Mesenteric fat pad (tissue), 1 donor: ENCODE measurements at regions not wholly inside any gene's neighbourhood (a gene's known extent, or its start where the extent isn't known, plus 50 kb on each side); places are given as distances from the start of the nearest gene placed in this dataset.

Source experiments
- DNase-seq: peaks from one replicate; pipeline ENCODE4 v3.0.0-alpha.2; 2020; ENCODE audit warnings: low spot score
- donor health status: DM: yes; HTN: yes; CAD: no.

GRCh38 chr17:79473876-79474440 is 136.9 kb downstream of the RBFOX3 start:
- no peak for DNase-seq

- DNase-seq = no peak
Measured at GRCh38 chr17:79473111-79473875, 137.6 kb downstream of the RBFOX3 start.

DNA sequence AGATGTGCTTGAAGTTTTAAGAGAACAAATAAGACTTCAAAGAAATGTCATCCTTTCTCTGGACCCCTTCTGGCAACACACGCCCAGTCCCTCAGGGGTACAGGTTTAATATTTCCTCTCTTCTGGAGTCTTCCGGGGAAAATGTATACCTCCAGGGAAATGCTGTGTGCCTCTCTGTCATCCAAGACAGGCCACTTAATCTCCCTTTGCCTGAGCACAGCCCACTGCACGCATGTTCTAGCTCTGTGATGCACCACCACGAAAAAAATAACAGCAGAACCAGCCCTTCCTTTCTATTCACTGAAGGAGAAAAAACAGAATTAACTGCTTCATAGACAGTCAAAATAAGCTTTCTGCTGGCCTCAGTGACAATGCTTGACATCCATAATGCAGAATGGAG is 140.1 kb downstream of the RBFOX3 start:
- DNase-seq = no peak

DNA sequence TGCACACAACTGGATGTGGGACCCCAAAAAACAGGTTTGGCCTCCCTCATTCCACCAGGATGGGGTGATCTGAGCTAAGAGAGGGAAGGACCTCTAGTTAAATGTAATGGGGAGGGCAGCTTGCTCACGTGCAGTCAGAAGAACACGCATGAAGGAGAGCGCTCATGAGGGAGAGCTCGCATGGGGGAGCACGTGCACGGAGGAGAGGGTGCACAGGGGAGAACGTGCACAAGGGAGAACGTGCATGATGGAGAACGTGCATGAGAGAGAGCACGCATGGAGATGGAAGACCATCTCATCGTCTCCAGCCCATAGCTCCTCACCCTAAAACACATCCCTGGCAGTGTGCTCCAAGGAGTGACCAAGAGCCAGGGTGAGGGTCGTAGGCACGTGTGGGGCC is 141.2 kb downstream of the RBFOX3 start:
- DNase-seq = no peak

- no peak for DNase-seq
Measured at GRCh38 chr17:79468183-79468944, 142.5 kb downstream of the RBFOX3 start.

DNA sequence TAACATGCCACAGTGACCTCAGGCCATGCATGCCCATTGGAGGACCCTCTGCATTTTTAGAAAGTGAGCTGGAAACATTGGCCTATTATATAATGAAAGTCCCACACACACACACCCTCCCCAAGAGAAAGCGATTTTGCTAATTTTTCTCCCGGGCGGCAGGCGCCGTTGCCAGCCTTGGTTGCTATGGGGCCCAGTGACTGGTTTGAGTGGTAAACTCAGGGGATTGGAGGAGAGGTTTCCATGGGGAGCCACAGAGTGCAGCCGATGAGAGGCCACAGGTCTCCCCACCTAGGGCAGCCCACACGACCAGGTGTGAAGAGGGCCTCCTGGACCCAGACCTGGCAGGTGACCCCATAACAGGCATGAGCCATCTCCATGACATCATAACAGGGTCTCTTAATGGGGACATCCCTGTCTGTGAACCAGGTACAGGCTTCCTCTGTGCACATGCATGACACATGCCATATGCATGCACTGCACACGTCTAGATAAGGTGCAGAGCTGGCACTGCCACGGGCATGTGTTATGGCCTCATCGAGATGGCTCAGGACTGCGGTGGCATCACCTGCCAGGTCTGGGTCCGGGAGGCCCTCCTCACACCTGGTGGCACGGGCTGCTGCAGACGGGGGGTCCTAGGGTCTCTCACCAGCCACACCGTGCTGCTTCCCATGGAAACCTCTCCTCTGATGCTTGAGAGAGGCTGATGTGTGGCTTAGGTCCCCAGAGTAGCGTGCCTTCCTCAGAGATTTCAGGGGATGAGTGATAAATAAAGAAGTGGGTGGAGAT is 144.1 kb downstream of the RBFOX3 start:
- no peak for DNase-seq

DNA sequence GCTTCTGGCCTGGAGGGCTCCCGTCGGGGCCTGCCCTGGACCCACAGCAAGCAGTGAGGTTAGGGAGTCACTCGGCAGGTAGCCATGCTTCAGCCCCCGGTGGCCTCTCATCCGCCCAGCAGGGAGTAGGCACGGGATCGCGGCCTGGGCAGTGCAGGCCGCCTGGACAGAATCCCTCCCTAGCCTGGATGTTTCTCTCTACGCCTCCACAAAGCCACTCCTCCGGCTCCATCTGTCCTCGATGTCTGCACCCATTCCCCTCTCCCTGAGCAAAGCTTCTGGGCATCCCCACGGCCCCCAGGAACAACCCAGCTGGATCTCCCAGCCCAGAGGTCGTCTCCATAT is 145.2 kb downstream of the RBFOX3 start:
- no peak for DNase-seq

DNA sequence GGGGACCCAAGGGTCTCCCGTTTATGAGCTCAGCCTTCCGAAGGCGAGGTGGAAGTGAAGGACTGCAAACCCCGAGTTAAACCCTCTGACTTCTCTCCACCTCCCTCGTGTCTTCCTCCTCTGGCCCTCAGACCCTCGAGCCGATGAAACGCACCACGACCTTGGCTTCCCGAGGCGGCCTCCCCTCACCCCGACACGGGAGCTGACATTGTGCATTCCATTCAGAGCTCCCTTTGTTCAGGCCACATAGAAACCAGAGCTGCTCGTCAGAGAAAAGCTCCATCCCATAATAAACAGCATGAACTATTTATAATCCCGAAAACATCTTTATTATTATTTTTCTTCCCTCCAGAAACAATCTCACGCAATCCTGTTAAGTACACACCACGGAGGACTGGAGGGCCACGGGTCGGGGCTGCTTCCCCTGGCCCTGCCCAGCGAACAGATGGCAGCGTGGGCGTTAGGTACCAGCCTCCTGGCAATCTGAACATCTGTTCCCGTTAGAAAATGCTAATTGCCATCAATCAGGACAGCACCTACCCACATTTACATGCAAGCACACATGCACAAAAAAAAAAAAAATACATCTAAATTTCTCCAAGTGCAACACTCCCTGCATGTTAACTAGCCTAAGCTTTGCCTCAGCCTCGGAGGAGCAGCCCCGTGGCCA is 145.7 kb downstream of the RBFOX3 start:
- DNase-seq = no peak

GRCh38 chr17:79464318-79465010 is 146.4 kb downstream of the RBFOX3 start:
- no peak for DNase-seq

DNA sequence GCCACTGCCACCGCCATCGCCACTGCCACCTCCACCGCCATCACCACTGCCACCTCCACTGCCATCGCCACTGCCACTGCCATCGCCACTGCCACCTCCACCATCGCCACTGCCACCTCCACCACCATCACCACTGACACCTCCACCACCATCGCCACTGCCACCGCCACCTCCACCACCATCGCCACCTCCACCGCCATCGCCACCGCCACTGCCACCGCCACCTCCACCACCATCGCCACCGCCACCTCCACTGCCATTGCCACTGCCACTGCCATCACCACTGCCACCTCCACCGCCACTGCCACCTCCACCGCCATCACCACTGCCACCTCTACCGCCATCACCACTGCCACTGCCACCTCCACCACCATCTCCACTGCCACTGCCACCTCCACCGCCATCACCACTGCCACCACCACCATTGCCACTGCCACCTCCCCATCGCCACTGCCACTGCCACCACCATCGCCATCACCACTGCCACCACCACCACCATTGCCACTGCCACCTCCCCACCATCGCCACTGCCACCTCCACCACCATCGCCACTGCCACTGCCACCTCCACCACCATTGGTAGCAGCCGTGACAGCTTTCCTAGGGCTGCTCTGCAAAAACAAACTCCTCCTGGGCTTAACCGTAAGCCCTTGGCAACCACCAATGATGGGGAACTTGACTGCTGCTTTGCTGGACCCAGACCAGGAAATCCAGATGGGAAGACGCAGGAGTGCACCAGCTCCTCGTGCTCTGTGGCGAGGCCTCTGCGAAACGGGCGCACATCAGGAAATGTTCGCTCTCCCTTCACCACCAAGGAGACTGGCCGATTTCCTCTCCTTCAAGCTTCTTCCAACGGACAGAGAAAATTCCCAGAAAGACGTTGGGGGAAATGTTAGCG is 147.2 kb downstream of the RBFOX3 start:
- DNase-seq = no peak

DNA sequence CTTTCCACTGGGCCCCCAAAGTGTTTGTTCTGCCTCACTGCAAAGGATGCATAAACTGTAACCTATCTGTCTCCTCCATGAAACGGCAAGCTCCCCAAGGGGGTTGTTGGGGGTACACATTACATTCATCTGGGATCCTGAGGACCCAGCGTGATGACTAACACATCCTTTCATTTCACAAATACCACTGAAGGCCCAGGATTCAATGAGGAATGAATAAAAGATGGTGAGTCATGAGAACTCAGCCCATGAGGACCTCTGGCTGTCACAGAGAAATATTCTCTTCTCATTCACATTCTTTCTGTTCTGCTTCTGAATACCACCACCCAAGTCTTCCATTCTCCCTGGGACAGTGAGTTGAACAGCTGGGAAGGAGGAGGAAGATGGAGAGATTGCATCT is 149.8 kb downstream of the RBFOX3 start:
- DNase-seq = no peak

GRCh38 chr17:79459846-79460245 is 151.0 kb downstream of the RBFOX3 start:
- no peak for DNase-seq

DNA sequence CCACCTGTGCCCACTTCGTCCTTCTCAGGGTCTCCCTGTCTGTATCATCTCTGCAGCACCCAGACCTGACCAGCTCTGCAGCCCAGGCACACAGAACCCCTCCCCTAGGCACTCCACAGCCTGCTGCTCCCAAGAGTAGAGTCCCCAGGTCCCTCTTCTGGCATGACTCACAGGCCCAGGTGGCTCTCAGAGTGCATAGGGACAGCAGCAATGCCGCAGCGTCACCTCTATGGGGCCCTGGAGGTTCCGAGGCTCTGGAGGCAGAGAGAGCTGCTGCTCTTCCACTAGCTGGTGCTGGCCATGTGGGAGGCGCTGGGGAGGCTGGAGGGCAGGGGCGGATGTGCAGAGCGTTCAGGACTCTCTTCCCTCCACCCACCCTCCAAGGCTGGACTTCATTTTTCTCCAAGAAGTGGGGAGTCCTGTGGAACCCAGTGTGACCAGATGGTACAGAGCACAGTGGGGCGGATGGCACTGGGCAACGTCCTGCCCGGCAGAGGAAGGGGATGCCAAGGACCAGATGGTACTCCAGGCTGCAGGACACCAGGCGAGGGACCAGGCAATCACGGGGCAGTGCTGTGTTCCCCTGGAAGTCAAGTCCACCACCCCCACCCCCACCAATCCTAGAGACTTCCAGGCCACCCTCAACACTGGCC is 151.7 kb downstream of the RBFOX3 start:
- no peak for DNase-seq

DNA sequence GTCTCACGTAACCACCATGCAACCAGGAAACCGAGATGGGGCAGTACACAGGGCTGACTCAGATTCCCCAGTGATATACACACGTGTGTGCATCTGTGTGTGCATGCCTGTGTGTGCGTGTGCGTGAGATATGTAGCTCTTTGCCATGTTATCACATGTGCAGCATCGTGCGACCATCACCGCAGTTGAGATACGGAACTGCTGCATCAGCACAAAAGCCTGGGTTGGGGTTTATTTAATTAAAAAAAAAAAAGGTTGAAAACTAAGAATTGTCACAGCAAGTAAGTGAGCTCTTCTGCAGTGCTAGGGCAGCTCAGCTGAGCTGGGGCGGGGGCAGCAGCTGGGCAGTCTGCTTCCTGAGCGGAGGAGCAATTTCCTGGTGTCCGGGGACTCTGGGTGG is 152.5 kb downstream of the RBFOX3 start:
- no peak for DNase-seq

DNA sequence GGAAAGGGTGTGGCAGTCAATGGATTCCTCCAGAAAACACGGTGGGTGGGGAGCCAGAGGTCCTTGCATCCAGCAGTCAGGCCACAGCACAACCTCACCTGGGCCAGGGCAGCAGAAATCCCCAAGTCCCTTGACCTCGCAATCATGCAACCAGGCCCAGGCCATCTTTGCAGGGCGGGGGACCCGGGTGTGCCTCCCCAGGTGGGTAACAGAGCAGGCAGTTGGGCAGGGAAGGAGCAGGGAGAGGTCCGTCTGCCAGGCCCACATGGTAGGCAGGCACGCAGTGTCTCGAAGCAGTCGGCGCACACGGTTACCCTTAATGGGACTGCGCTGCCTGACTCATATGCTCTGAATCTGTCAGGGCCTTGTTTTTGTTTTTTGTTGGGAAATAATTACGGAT is 153.0 kb downstream of the RBFOX3 start:
- no peak for DNase-seq

DNA sequence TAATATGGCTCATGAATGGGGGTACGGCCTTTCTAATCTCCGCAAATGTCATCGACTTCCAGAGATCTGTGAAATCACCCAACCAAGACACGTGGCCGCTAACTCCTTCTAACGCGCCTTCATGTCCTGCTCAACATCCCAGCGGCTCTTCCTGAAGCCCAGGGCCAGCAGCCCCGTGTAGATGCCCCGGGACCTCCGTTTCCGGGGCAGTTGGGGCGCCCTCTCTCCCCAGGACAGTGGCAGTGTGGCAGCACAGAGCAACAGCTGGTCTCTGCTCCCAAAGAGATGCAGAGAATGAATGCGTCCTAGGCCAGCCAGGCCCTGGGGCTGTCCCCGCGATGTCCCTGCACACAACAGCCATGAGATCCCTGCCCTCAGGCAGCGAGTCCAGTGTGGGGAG is 153.5 kb downstream of the RBFOX3 start:
- no peak for DNase-seq

DNA sequence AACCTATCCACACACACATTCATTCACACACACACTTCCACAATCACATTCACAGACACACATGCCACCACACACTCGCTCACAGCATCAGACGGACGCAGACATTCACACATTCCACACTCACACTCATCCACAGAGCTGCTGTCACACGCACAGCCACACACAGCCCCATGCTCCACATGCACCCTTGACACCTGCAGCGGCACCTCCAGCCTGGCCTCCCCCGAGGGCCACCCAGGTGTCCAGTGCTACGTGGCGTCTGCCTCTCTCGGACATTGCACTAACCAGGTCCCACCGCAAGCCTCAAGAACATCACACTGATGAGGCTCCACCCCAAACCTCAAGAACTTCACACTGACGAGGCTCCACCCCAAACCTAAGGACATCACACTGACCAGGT is 155.2 kb downstream of the RBFOX3 start:
- no peak for DNase-seq

GRCh38 chr17:79454826-79455225 is 156.0 kb downstream of the RBFOX3 start:
- no peak for DNase-seq

- no peak for DNase-seq
Measured at GRCh38 chr17:79453481-79453880, 157.4 kb downstream of the RBFOX3 start.
